GM18511 (cell line): ENCODE measurements at regions not wholly inside any gene's neighbourhood (a gene's known extent, or its start where the extent isn't known, plus 50 kb on each side); places are given as distances from the start of the nearest gene placed in this dataset.

Experiments used
- ATAC-seq: cut with Tn5 transposase; IDR thresholded peaks from one replicate; pipeline ENCODE4 v1.9.1; 2021; ENCODE audit warnings: mild to moderate bottlenecking, moderate library complexity; ENCODE audit not compliant: unreplicated experiment

- ATAC-seq, result no peak
Measured at GRCh38 chr3:177524742-177525141, 327.5 kb upstream of the TBL1XR1 start.

GRCh38 chr3:177525414-177525813 is 328.1 kb upstream of the TBL1XR1 start:
- no peak for ATAC-seq

GRCh38 chr3:177525987-177526712 is 328.9 kb upstream of the TBL1XR1 start:
- no peak for ATAC-seq

- no peak for ATAC-seq
Measured at GRCh38 chr3:177527182-177527581, 329.9 kb upstream of the TBL1XR1 start.

- no peak for ATAC-seq
Measured at GRCh38 chr3:177528306-177529070, 331.2 kb upstream of the TBL1XR1 start.

- no peak for ATAC-seq
Measured at GRCh38 chr3:177529071-177529550, 331.8 kb upstream of the TBL1XR1 start.

GRCh38 chr3:177529716-177530335 is 332.5 kb upstream of the TBL1XR1 start:
- no peak for ATAC-seq

GRCh38 chr3:177530908-177531307 is 333.6 kb upstream of the TBL1XR1 start:
- ATAC-seq, result no peak

- no peak for ATAC-seq
Measured at GRCh38 chr3:177536873-177537272, 339.6 kb upstream of the TBL1XR1 start.

- no peak for ATAC-seq
Measured at GRCh38 chr3:177537612-177538011, 340.3 kb upstream of the TBL1XR1 start.

- ATAC-seq, result no peak
Measured at GRCh38 chr3:177538048-177538749, 340.9 kb upstream of the TBL1XR1 start.

- ATAC-seq, result peak; percentile 96
Measured at GRCh38 chr3:177538750-177539730, 341.8 kb upstream of the TBL1XR1 start.

GRCh38 chr3:177541541-177541940 is 344.3 kb upstream of the TBL1XR1 start:
- ATAC-seq, result no peak

GRCh38 chr3:177545964-177546363 is 348.7 kb upstream of the TBL1XR1 start:
- ATAC-seq, result no peak

GRCh38 chr3:177547711-177548350 is 350.5 kb upstream of the TBL1XR1 start:
- ATAC-seq, result no peak

- ATAC-seq, result no peak
Measured at GRCh38 chr3:177550667-177551066, 353.4 kb upstream of the TBL1XR1 start.

- ATAC-seq, result no peak
Measured at GRCh38 chr3:177551431-177551836, 354.2 kb upstream of the TBL1XR1 start.

- no peak for ATAC-seq
Measured at GRCh38 chr3:177552051-177552450, 354.8 kb upstream of the TBL1XR1 start.

- no peak for ATAC-seq
Measured at GRCh38 chr3:177553012-177553411, 355.7 kb upstream of the TBL1XR1 start.
